AG08396 (cell line): ENCODE measurements at regions not wholly inside any gene's neighbourhood (a gene's known extent, or its start where the extent isn't known, plus 50 kb on each side); places are given as distances from the start of the nearest gene placed in this dataset.
"Not testable (repeated sequence)": the region's sequence is repeated elsewhere in the genome, so short reads cannot be mapped to it uniquely, and the experiment has no call there.

Experiments used
- DNase-seq: peaks from one replicate; pipeline ENCODE4 v3.0.0; 2012; ENCODE audit warnings: low spot score, mixed read lengths

DNA sequence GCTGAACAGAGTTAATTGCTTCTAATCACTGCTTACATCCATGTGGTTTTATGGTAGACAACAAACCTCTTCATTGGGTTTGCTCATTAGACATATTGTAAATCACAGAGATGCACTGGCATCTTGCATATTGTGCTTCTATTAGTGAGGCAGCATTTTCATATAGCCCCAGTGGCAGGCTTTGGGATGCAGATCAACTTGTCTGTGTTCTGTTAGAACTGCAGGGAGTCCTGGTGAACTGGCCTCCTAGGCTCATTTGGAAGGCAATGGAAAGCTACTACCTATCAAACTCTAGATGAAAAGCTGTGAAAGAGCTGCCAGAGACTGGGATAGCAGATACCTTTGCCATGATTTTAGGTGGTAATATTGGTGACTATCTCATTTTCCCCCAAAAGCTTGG is 108.8 kb downstream of the NAA11 start:
- no peak for DNase-seq

DNA sequence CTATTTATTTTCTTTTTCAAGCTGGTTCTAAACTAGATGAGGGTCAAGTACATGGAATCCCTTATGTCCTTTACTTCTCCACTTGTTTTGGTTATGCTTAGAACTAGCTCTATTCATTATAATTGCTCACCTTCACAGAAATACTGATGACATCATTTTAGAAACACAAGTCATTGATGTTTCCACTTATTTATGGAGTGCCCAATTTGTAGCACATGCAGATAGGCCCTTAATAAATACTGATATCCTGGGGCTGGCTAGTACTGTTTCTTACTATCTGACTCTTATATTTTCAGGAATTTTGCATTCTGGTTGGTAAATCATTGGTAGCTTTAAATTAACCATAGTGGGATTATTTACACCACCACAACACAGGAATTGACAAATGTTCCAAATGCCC is 112.2 kb downstream of the NAA11 start:
- no peak for DNase-seq

DNA sequence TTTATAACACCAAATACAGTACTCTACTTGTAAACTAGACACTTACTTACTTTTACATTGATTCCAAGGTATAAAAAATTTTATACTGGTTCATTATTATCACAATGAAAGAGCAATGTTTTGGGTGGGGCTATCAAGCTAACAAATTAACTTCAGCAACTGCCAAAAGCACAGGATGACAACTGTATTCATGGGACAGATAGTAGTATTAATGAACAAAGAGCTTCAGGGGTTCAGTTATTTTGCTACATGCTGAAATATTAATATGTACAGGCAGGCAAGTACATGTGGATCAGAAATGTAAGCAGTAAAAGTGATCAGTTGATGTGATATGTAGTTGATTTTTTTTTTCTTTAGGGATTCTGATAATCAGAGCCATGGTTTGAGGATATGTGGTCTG is 112.9 kb downstream of the NAA11 start:
- no peak for DNase-seq

DNA sequence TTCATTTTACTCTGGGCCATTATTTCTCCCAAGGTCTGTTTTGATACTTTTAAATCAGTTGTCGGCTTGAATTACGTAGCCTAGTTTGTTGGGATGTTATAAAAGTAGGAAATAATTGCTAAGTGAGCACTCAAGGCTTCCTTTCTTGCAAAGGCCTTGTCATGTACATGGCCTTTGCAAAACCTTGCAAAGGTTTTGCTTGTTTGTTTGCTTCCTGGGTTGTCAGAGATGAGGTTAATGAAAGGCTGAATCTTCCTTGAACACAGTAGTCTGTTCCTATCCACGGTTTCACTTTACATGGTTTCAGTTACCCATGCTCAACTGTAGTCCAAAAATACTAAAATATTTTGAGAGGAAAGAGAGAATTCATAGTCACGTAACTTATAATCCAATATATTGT is 113.5 kb downstream of the NAA11 start:
- no peak for DNase-seq

DNA sequence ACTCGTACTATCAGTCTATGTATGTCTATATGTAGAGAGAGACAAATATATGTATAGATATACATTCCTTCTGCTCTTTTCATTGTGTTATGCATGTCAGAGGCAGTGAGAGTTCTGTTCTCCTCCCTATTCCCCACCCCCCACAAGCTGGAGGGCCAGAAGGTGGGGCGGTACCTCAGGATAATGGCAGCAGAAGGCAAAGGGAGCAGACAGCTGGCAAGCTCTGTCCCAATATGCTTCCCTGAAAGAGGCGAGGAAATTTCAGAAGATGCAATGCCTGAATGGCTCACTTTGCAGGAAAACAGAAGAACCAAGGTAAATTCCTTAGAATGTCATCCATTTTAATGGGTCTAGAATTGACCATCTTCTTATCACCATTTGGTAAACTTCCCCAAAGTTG is 114.4 kb downstream of the NAA11 start:
- DNase-seq, result no peak

DNA sequence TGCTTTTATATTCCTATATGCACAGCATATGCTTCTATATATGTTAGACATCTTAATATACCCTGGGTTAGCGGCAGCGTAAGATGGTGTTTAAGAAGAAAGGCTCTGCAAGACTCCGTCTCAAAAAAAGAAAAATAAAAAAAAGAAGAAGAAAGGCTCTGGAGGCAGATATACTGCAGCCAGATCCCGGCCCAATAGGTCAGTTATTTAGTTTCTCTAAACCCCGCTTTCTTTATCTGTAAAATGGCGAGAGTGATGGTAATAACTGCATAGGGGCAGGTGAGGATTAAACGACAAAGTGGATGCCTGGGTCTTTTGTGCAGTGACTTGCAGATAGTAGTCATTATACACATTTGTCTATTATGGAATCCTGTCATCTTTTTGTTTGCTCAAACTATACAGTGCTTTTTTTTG is 115.2 kb downstream of the NAA11 start:
- DNase-seq, result no peak

DNA sequence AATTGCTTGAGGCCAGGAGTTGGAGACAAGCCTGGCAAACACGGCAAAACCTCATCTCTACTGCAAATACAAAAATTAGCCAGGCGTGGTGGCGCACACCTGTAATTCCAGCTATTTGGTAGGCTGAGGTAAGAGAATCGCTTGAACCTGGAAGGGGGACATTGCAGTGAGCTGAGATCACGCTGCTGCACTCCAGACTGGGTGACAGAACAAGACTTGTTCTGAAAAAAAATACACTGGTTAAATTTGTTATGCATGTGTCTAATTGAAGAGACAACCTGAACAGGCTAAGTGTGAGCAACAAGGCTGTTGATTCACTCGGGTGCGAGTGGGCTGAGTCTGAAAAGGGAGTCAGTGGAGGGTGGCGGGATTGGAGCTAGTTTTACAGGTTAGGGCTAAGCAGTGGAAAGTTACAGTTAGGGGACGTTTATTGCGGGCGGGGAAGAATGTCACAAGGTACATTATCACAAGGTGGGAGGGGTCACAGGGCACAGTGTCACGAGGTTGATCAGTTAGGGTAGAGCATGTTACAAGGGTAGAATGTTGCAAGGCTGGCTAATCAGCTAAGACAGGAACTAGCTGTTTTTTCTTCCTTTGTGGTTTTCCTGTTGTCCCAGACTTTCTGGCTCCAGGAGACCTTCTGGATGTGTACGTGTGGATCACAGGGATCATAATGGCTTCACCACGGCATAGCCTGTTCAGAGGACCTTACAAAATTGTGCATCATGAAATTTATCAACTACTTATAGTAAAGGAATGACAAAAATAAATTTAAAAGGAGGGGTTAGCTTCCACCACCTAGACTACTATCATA is 115.8 kb downstream of the NAA11 start:
- DNase-seq, result no peak

DNA sequence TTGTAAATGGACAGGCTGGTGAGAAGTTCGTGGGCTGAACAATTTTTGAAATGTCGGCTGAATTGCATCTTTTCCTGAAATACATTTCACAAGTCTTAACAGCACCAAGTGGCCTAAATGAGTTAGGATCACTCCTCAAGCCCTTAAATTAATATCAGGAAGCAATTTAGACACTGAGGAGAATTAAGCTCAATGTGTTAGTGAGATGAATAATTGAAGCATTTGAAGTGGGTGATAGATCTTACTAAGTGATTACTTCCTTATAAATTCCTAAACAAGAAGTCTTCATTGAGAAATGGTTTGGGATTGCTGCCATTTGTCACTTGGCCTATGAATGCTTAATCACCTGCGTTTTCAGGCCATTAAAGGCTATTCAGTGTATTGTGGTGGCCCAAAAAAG is 116.8 kb downstream of the NAA11 start:
- no peak for DNase-seq

DNA sequence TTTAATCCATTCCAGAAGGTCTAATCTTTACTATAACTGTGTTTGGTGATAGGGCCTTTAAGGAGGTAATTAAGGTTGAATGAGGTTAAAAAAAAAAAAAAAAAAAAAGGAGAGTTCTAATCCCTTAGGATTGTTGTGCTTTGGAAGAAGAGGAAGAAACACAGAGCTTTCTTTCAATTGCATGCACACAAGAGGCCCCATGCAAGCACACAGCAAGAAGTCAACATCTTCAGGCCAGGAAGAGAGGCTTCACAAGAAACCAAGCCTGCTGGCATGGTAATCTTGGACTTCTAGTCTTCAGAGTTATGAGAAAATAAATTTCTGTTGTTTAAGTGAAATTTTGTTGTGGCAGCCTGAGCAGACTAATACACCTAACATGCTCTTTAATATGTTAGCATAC is 118.6 kb downstream of the NAA11 start:
- no peak for DNase-seq

DNA sequence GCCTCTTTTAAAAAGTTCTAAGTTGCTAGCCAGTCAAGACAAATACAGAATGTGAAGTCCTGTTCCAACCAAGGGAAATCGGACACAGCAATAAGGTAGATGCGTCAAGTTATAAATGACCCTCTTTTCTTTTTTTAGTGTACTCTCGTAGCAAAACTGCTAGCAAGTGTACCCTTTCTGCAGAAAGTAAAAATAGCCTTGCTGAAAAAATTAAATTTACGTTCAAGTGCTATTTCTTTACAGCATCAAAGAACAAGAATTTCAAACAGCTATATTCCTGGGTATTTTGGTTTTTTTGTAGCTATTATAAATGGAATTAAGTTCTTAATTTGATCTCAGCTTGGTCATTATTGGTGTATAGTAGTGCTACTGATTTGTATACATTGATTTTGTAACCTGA is 119.2 kb downstream of the NAA11 start:
- DNase-seq, result no peak

DNA sequence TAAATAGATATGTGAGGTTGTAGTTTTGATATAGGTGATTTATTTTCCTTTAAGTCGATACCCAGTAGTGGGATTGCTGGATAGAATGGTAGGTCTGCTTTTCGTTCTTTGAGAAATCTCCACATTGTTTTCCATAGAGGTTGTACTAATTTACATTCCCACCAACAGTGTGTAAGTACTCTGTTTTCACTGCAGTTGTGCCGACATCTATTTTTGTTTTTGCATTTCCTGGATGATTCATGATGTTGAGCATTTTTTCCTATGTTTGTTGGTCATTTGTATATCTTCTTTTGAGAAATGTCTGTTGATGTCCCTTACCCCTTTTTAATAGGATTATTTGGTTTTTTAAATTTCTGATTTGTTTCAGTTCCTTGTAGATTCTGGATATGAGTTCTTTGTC is 120.7 kb downstream of the NAA11 start:
- no peak for DNase-seq

DNA sequence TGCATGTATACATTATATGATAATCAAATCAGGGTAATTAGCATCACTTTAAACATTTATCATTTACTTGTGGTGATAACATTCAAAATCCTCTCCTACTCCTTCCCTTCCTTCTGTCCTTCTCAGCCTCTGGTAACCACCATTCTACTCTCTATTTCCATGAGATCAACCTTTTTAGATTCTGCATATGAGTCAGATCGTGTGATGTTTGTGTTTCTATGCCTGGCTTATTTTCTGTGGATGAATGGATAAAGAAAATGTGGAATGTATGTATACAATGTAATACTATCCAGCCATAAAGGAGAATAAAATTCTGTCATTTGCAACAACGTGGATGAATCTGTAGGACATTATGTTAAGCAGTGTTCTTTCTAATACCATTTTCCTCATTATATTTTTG is 123.9 kb downstream of the NAA11 start:
- no peak for DNase-seq

DNA sequence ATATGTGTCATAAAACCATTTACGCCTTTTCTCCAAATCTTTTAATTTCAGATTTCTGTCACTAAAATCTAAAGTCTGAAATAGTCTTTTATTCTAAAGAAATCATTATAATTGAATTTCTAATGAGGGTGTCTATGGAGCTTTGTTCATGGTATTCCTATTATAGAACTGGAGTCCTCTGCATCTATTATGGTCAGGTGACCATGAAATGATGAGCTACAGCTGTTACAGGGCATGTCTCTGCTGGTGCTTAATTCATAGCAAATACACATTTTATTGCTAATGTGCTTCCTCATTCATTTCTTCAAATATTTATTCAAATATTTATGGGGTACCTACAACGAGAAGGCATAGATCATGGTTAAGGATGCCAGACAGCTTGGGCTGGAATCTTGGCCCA is 126.1 kb downstream of the NAA11 start:
- no peak for DNase-seq

DNA sequence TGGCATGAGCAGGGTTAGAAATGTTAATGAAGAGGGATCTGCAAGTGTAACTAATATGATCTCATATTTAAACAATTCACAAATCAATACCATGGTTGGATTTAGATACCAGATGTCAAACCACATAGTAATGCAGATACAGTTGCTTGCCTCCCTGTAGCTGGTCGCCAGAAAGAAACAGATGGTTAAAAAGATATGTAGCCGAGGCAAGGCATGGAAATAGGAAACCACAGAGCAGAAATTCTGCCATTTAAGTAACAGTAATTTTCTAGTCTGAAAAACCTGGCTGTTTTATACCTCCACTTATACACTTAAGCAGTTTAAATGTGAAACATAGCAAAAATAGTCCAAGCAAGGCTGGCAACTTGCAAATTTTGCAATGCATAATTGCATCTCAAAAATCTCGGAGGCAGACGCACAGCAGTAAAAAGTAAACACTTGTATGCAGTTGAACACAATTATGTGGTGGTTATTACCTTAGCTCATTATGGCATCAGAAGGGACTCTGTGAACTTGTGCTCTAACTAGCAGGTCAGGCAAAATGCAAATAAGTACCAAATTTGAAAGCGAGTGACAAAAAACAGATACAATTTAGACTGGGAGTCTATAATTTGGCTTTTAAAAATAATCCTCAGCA is 126.8 kb downstream of the NAA11 start:
- DNase-seq, result no peak

DNA sequence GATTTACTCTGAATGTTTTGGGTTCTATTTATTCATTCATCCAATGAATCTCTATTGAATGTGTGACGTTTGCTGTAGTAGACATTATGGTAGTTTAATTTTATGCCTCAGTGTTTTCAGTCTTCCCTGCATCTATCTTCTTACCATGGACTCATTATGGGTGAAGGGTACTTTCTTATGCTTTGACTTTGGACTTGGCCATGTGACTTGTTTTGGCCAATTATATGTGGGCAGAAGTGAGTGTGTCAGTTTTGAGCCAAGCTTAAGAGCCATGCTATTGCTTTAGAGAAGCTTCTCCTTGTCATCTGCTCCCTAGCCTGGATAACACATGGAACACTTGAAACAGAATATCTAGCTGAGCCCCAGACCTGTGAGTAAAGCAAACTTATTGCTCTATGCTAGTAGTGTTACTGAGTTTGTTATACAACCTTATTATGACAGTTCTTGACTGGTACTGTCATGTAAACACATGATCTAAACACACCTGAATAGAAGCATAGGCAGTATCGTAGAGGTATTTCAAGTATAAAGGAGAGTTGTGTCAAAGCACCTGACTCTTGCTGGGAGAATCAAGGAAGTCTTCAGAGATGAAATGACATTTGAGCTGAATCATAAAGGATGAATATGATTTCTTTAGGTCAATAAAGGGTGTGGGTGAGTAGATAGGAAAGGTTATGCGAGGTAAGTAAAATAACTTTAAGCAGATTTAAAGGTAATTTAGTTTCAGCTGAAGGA is 128.4 kb downstream of the NAA11 start:
- DNase-seq, result no peak

DNA sequence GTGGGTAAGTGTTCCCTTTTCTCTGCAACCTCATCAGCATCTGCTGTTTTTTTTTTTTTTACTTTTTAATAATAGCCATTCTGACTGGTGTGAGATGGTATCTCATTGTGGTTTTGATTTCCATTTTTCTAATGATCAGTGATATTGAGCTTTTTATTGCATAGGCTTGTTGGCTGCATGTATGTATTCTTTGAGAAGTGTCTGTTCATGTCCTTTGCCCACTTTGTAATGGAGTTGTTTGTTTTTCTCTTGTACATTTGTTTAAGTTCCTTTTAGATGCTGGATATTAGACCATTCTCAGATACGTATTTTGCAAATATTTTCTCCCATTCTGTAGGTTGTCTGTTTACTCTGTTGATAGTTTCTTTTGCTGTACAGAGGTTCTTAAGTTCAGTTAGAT is 134.6 kb downstream of the NAA11 start:
- not testable (repeated sequence) for DNase-seq

DNA sequence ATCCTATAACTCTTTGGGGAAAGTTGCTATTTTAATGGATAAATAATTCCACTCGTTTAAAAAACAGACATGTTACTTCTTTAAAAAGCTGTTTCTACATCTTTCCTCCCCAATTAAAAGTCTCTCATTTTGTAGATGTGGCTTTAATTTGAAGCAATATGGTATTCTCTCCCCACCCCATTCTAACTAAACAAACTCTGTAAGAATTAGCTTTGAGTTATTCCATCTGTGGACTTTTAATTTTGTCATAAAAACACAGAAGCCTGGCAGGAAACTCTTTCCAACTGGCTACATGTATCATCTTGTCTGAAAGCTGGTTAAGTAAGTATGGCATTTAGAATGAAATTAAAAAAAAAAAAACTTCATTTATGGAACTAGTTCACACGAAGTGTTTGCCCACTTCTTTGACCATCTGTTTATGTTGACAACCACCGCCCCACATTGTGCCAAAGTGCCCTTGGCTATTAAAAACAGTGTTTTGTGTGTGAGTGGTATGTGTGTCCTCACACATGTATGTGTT is 140.3 kb downstream of the NAA11 start:
- no peak for DNase-seq

DNA sequence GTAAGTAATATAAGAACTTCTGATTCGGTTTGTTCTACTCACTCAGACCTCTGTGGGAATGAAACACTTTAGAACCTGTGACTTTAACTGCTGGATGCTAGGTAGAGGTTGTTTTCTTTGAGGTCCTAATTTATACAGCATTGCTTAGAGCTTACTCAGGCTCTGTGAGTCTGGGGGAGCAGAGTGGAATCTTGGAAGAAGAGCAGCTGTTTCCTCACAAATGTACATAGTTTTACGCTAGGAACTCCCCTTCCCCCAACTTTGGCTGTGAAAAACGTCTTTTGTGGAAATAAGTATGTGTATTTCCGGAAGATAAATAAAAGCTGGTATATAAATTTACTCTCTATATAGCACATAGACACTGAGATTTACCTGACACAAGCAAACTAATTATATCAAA is 141.4 kb downstream of the NAA11 start:
- DNase-seq, result no peak

DNA sequence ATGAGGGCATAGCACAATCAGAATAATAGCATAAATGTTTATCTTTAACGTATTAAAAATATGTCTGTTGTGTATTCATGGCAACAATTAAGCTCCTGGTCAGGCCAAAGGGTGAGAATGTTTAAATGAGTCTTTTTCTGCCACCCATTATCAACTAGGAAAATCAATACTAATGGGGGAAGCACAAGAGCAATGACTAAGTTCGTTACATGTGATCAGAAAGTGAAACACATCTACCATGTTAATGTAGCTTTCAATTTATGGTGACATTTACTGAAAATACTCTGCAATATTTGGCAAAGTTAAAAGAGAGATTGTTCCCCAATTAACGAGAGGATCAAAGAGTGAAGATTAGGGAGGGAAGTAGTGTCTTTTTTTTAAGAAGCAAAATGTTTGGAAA is 143.7 kb downstream of the NAA11 start:
- no peak for DNase-seq

DNA sequence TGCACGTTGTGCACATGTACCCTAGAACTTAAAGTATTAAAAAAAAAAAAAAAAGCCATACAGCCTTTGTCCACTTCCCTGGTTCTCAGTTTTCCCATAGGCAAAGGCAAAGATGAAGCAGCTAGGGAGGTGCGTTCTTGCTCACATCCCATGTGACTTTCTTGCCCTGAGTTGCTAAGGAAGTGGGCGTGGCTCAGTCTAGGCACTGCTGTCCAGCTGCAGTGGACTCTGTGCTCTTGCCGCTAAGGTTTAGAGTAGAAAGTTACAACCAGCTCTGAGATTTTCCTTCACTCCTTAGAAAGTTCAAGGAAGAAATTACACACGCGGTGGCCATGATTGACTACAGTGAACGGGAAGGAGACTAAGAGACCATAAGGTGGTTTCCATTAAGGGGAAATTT is 144.7 kb downstream of the NAA11 start:
- DNase-seq, result no peak

DNA sequence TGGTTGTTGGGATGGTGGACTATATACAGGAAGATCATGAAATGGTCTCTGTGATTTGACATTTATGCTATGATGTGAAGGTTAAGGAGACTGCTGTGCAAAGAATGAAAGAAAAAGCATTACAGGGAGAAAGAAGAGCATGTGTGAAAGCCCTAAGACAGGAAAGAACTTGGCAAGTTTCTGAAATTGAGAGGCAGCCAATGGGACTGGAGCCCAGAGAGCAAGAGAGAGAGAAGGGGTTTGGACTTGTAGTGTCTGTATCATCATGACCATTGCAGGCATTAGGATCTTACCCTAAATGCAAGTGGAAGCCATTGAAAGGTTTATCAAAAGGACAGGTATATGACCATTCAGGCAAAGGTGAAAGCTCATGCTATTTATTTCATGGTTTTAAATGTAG is 147.1 kb downstream of the NAA11 start:
- DNase-seq, result no peak

DNA sequence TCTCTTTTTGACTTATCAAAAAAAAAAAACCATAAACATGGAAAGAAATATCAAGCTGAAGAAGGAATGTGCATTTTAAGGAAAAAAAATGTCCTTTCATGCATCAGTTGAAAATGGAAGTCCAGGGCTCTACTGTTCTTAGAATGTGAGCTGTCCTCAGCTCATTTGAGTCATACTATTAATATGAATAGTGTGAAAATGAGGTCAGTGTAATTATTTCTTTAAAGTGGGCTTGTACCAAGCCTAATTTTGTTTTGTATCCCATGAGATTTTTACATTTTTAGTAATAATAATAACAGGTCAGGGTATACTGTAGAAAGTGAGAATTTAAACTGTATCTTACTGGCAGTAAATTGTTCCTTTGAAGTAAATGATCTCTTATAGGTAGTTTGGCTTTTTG is 148.5 kb downstream of the NAA11 start:
- no peak for DNase-seq

DNA sequence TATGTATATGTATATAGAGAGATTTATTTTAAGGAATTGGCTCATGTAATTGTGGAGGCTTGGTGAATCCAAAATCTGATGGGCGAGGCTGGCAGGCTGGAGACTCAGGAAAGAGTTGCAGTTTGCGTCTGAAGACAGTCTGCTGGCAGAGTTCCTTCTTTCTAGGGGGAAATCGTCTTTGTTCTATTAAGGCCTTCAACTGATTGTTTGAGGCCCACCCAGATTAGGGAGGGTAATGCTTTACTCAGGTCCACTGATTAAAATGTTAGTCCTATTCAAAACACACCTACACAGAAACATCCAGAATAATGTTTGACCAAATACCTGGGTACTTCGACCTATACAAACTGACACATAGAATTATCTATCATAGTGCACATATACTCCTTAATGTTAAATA is 149.5 kb downstream of the NAA11 start:
- no peak for DNase-seq
